ENCODE measurements at regions not wholly inside any gene's neighbourhood (a gene's known extent, or its start where the extent isn't known, plus 50 kb on each side); places are given as distances from the start of the nearest gene placed in this dataset.

- Histone ChIP-seq H3K4me3 (ENCODE audit: low read length) (no peak overlapping the region), H3K79me2 (ENCODE audit: control insufficient read depth, low read length) (no peaks in the 10 kb centered on the region), H4K20me1 (ENCODE audit: control insufficient read depth, insufficient read depth, low read depth, low read length) (no peaks in the 10 kb centered on the region), H3F3A (ENCODE audit: control insufficient read depth, insufficient read depth) (no peaks in the 10 kb centered on the region), H3K36me3 (ENCODE audit: control insufficient read depth, low read length) (no peaks in the 10 kb centered on the region), H3K27ac (ENCODE audit: low read depth, low read length) (no peak overlapping the region), H3K4me1 (ENCODE audit: control insufficient read depth, low read length) (no peaks in the 10 kb centered on the region), H3K9me2 (replicated peaks; ENCODE audit: control insufficient read depth, low read length) (no peaks in the 10 kb centered on the region), H3K9me3 (ENCODE audit: control insufficient read depth, insufficient read depth, low read length) (no peaks in the 10 kb centered on the region), H3K27me3 (ENCODE audit: control insufficient read depth, low read length) (no peaks in the 10 kb centered on the region), H3K4me2 (ENCODE audit: low read length) (no peak overlapping the region)
- TF ChIP-seq EZH2phosphoT487 (IDR thresholded peaks at IDR 0.05; ENCODE audit: borderline replicate concordance, low read length) (no peak), CTCF (IDR thresholded peaks at IDR 0.05; ENCODE audit: low read depth, low read length, poor library complexity, severe bottlenecking) (no peak)
Observed at GRCh38 chr13:78862446-78862845, 203.5 kb upstream of the OBI1 start.

GRCh38 chr13:78852709-78853108, 193.8 kb upstream of the OBI1 start:
- H4K20me1 ChIP-seq (ENCODE audit: control insufficient read depth, insufficient read depth, low read depth, low read length) = no peaks in the 10 kb centered on the region

GRCh38 chr13:78845656-78846365, 186.9 kb upstream of the OBI1 start:
- H3K27ac ChIP-seq (ENCODE audit: low read depth, low read length) = no peak overlapping the region
- no peaks in the 10 kb centered on the region for H3F3A ChIP-seq (ENCODE audit: control insufficient read depth, insufficient read depth)
- H3K4me3 ChIP-seq (ENCODE audit: low read length) = no peak overlapping the region
- no peak overlapping the region for H3K4me2 ChIP-seq (ENCODE audit: low read length)
- no peaks in the 10 kb centered on the region for H3K9me2 ChIP-seq (replicated peaks; ENCODE audit: control insufficient read depth, low read length)
- H3K9me3 ChIP-seq (ENCODE audit: control insufficient read depth, insufficient read depth, low read length) = no peaks in the 10 kb centered on the region
- no peaks in the 10 kb centered on the region for H3K79me2 ChIP-seq (ENCODE audit: control insufficient read depth, low read length)
- H3K27me3 ChIP-seq (ENCODE audit: control insufficient read depth, low read length) = no peaks in the 10 kb centered on the region
- H3K36me3 ChIP-seq (ENCODE audit: control insufficient read depth, low read length) = no peaks in the 10 kb centered on the region
- H4K20me1 ChIP-seq (ENCODE audit: control insufficient read depth, insufficient read depth, low read depth, low read length) = no peaks in the 10 kb centered on the region
- no peaks in the 10 kb centered on the region for H3K4me1 ChIP-seq (ENCODE audit: control insufficient read depth, low read length)
- TF ChIP-seq EZH2phosphoT487 (IDR thresholded peaks at IDR 0.05; ENCODE audit: borderline replicate concordance, low read length) = no peak
- no peak for TF ChIP-seq CTCF (IDR thresholded peaks at IDR 0.05; ENCODE audit: low read depth, low read length, poor library complexity, severe bottlenecking)

More at GRCh38 chr13:78852709-78853108, 193.8 kb upstream of the OBI1 start:
- Histone ChIP-seq H3K9me2 (replicated peaks; ENCODE audit: control insufficient read depth, low read length) (no peaks in the 10 kb centered on the region), H3K9me3 (ENCODE audit: control insufficient read depth, insufficient read depth, low read length) (no peaks in the 10 kb centered on the region), H3K36me3 (ENCODE audit: control insufficient read depth, low read length) (no peaks in the 10 kb centered on the region), H3K27me3 (ENCODE audit: control insufficient read depth, low read length) (no peaks in the 10 kb centered on the region), H3K4me2 (ENCODE audit: low read length) (no peak overlapping the region), H3K27ac (ENCODE audit: low read depth, low read length) (no peak overlapping the region), H3F3A (ENCODE audit: control insufficient read depth, insufficient read depth) (no peaks in the 10 kb centered on the region), H3K4me3 (ENCODE audit: low read length) (no peak overlapping the region), H3K79me2 (ENCODE audit: control insufficient read depth, low read length) (no peaks in the 10 kb centered on the region), H3K4me1 (ENCODE audit: control insufficient read depth, low read length) (no peaks in the 10 kb centered on the region)
- TF ChIP-seq EZH2phosphoT487 (IDR thresholded peaks at IDR 0.05; ENCODE audit: borderline replicate concordance, low read length) (no peak), CTCF (IDR thresholded peaks at IDR 0.05; ENCODE audit: low read depth, low read length, poor library complexity, severe bottlenecking) (no peak)
